ENCODE measurements at regions not wholly inside any gene's neighbourhood (a gene's known extent, or its start where the extent isn't known, plus 50 kb on each side); places are given as distances from the start of the nearest gene placed in this dataset.

GRCh38 chr15:70311821-70312220, 214.1 kb upstream of the TLE3 start:
- DNase-seq (ENCODE audit: extremely low spot score), result peak; percentile 45
- H3K27ac ChIP-seq (replicated peaks in 1 of 4), result no peak overlapping the region
- no peak for TF ChIP-seq CTCF (IDR thresholded peaks at IDR 0.05)
- TF ChIP-seq EP300 (IDR thresholded peaks at IDR 0.05), result no peak
- no peak for TF ChIP-seq POLR2A (IDR thresholded peaks at IDR 0.05; ENCODE audit: low read depth)
- TF ChIP-seq POLR2AphosphoS5 (IDR thresholded peaks at IDR 0.05), result no peak
- 77% methylated on average over 1 of the region's 1 CpG for WGBS
- no peak overlapping the region for H3K4me3 ChIP-seq
- intact Hi-C loops (cut with DNase I), result no loop called here
- H3K9me3 ChIP-seq, result no peaks in the 10 kb centered on the region
- no peaks in the 10 kb centered on the region for H3K27me3 ChIP-seq
- H3K36me3 ChIP-seq, result no peaks in the 10 kb centered on the region
- H3K4me1 ChIP-seq, result peaks cover 0 to 6% (median 3%) of the 10 kb centered on the region in 4 donors

GRCh38 chr15:70309716-70310115, 212.0 kb upstream of the TLE3 start:
- Histone ChIP-seq H3K4me3 (no peak overlapping the region), H3K27me3 (no peaks in the 10 kb centered on the region), H3K36me3 (no peaks in the 10 kb centered on the region), H3K9me3 (peaks cover 0 to 9% (median 3%) of the 10 kb centered on the region in 4 donors), H3K4me1 (peaks cover 0 to 6% (median 3%) of the 10 kb centered on the region in 4 donors), H3K27ac (replicated peaks in 1 of 4) (no peak overlapping the region)
- no peak for TF ChIP-seq POLR2AphosphoS5 (IDR thresholded peaks at IDR 0.05)
- TF ChIP-seq EP300 (IDR thresholded peaks at IDR 0.05), result no peak
- DNase-seq (ENCODE audit: extremely low spot score), result no peak
- WGBS, result 61% methylated on average over 4 of the region's 4 CpGs
- intact Hi-C loops (cut with DNase I), result no loop called here

GRCh38 chr15:70308735-70309434, 211.2 kb upstream of the TLE3 start:
- WGBS, result 92% methylated on average over 9 of the region's 9 CpGs
- no peaks in the 10 kb centered on the region for H3K27me3 ChIP-seq
- no peak for DNase-seq (ENCODE audit: extremely low spot score)
- intact Hi-C loops (cut with DNase I), result no loop called here
- H3K9me3 ChIP-seq, result peaks cover 0 to 10% (median 3%) of the 10 kb centered on the region in 4 donors
- H3K36me3 ChIP-seq, result no peaks in the 10 kb centered on the region
- H3K27ac ChIP-seq (replicated peaks in 1 of 4), result no peak overlapping the region
- H3K4me3 ChIP-seq, result no peak overlapping the region
- no peak for TF ChIP-seq POLR2AphosphoS5 (IDR thresholded peaks at IDR 0.05)
- no peak for TF ChIP-seq CTCF (IDR thresholded peaks at IDR 0.05)
- no peak for TF ChIP-seq EP300 (IDR thresholded peaks at IDR 0.05)
- TF ChIP-seq POLR2A (IDR thresholded peaks at IDR 0.05; ENCODE audit: low read depth), result no peak
- peaks cover 0 to 6% (median 3%) of the 10 kb centered on the region in 4 donors for H3K4me1 ChIP-seq

GRCh38 chr15:70308011-70308734, 210.5 kb upstream of the TLE3 start:
- H3K27me3 ChIP-seq, result no peaks in the 10 kb centered on the region
- no peak overlapping the region for H3K27ac ChIP-seq (replicated peaks in 1 of 4)
- DNase-seq (ENCODE audit: extremely low spot score), result no peak
- TF ChIP-seq POLR2AphosphoS5 (IDR thresholded peaks at IDR 0.05) (no peak), POLR2A (IDR thresholded peaks at IDR 0.05; ENCODE audit: low read depth) (no peak), CTCF (IDR thresholded peaks at IDR 0.05) (no peak), EP300 (IDR thresholded peaks at IDR 0.05) (no peak)
- intact Hi-C loops (cut with DNase I), result no loop called here
- no peaks in the 10 kb centered on the region for H3K36me3 ChIP-seq
- peaks cover 0 to 10% (median 3%) of the 10 kb centered on the region in 4 donors for H3K9me3 ChIP-seq
- H3K4me3 ChIP-seq, result no peak overlapping the region
- WGBS, result 67% methylated on average over 4 of the region's 4 CpGs
- peaks cover 0 to 6% (median 3%) of the 10 kb centered on the region in 4 donors for H3K4me1 ChIP-seq

GRCh38 chr15:70306582-70306981, 208.9 kb upstream of the TLE3 start:
- no peak for DNase-seq (ENCODE audit: extremely low spot score)
- Histone ChIP-seq H3K4me1 (peaks cover 0 to 6% (median 3%) of the 10 kb centered on the region in 4 donors), H3K27me3 (no peaks in the 10 kb centered on the region), H3K9me3 (peaks cover 0 to 10% (median 3%) of the 10 kb centered on the region in 4 donors), H3K27ac (replicated peaks in 1 of 4) (no peak overlapping the region), H3K36me3 (no peaks in the 10 kb centered on the region), H3K4me3 (no peak overlapping the region)
- TF ChIP-seq EP300 (IDR thresholded peaks at IDR 0.05) (no peak), POLR2A (IDR thresholded peaks at IDR 0.05; ENCODE audit: low read depth) (no peak), CTCF (IDR thresholded peaks at IDR 0.05) (no peak), POLR2AphosphoS5 (IDR thresholded peaks at IDR 0.05) (no peak)
- intact Hi-C loops (cut with DNase I), result no loop called here
- WGBS, result 99% methylated on average over 4 of the region's 4 CpGs
